ENCODE measurements at regions not wholly inside any gene's neighbourhood (a gene's known extent, or its start where the extent isn't known, plus 50 kb on each side); places are given as distances from the start of the nearest gene placed in this dataset.

DNA sequence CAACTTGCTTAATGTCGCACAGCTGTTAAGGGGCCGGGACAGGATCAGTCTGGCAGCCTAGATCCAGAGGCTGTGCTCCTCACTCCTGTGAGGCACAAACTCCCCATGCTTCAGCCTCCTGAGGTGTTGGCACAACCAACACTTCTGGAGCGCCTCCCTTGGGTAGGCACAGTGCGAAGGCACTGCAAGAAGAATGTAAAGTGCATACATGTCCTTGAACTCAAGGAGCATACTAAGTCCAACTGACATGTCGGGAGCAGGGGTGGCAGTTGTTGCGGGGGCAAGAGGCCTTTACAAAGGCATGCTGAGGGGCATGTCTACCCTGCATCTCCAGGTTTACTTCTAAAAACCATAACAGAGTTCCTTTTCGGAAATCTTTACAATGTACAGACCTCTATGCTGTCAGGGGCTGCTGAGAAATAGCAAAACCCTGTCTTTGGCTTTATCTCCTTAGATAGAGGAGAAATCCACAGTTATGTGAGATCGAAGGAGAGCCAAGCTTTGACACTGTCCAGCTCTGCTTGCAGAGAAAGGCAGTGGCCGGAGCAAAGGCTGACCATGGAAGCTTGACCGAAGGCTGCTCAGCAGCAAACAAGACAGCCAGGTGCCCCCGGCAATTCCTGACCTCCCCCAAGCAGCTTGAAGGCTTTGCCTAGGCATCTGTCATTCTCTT lies 93.9 kb downstream of the CDC7 start:
- TF ChIP-seq, protein P1, sequence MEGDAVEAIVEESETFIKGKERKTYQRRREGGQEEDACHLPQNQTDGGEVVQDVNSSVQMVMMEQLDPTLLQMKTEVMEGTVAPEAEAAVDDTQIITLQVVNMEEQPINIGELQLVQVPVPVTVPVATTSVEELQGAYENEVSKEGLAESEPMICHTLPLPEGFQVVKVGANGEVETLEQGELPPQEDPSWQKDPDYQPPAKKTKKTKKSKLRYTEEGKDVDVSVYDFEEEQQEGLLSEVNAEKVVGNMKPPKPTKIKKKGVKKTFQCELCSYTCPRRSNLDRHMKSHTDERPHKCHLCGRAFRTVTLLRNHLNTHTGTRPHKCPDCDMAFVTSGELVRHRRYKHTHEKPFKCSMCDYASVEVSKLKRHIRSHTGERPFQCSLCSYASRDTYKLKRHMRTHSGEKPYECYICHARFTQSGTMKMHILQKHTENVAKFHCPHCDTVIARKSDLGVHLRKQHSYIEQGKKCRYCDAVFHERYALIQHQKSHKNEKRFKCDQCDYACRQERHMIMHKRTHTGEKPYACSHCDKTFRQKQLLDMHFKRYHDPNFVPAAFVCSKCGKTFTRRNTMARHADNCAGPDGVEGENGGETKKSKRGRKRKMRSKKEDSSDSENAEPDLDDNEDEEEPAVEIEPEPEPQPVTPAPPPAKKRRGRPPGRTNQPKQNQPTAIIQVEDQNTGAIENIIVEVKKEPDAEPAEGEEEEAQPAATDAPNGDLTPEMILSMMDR (IDR thresholded peaks at IDR 0.05; ENCODE audit: insufficient read depth, low read depth, low read length), result no peak
- TF ChIP-seq EZH2 (IDR thresholded peaks at IDR 0.05; ENCODE audit: insufficient read depth, low read length), result no peak

All from astrocyte (in vitro differentiated cells and primary cell).